Kidney epithelial cell (primary cell): ENCODE measurements at regions not wholly inside any gene's neighbourhood (a gene's known extent, or its start where the extent isn't known, plus 50 kb on each side); places are given as distances from the start of the nearest gene placed in this dataset.

Source experiments
- DNase-seq: peaks from one replicate; pipeline ENCODE4 v3.0.0-alpha.2; 2010; ENCODE audit warnings: low read depth
- H3K27me3 ChIP-seq: 2 replicates; pipeline ENCODE4 v1.6.0; 2011; ENCODE audit warnings: low read length; ENCODE audit not compliant: control insufficient read depth, insufficient read depth
- H3K36me3 ChIP-seq: 2 replicates; pipeline ENCODE4 v1.5.1; 2011; ENCODE audit warnings: low read length; ENCODE audit not compliant: control insufficient read depth, insufficient read depth
- H3K4me3 ChIP-seq: 2 replicates; pipeline ENCODE4 v1.5.1; 2011; ENCODE audit warnings: low read depth, mild to moderate bottlenecking, control low read depth, low read length
- CTCF ChIP-seq: IDR thresholded peaks from 2 replicates; pipeline ENCODE4 v1.5.1; 2011; ENCODE audit warnings: mild to moderate bottlenecking, moderate library complexity, low read length, control low read depth, inconsistent platforms; ENCODE audit not compliant: insufficient read depth, poor library complexity, severe bottlenecking

GRCh38 chr1:233790662-233791371 lies 113.7 kb upstream of the SLC35F3 start:
- Histone ChIP-seq H3K4me3 (no peak overlapping the region), H3K36me3 (no peaks in the 10 kb centered on the region), H3K27me3 (no peaks in the 10 kb centered on the region)
- peak; percentile 42 for DNase-seq
- peak; percentile 92 for TF ChIP-seq CTCF

- H3K36me3 ChIP-seq: no peaks in the 10 kb centered on the region
- no peak overlapping the region for H3K4me3 ChIP-seq
- H3K27me3 ChIP-seq: no peaks in the 10 kb centered on the region
- no peak for DNase-seq
- no peak for TF ChIP-seq CTCF
Observed at GRCh38 chr1:233791372-233791703, 113.1 kb upstream of the SLC35F3 start.

- no peak for DNase-seq
- H3K36me3 ChIP-seq: no peaks in the 10 kb centered on the region
- H3K4me3 ChIP-seq: no peak overlapping the region
- TF ChIP-seq CTCF: no peak
- H3K27me3 ChIP-seq: no peaks in the 10 kb centered on the region
Observed at GRCh38 chr1:233791721-233792120, 112.8 kb upstream of the SLC35F3 start.

DNA sequence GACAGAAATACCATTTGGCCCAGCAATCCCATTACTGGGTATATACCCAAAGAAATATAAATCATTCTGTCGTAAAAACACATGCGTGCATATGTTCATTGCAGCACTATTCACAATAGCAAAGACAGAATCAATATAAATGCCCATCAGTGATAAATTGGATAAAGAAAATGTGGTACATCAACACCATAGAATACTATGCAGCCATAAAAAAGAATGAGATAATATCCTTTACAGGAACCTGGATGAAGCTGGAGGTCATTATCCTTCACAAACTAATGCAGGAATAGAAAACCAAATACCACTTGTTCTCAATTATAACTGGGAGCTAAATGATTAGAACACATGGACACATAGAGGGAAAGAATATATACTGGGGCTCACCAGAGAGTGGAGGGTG lies 109.6 kb upstream of the SLC35F3 start:
- no peak overlapping the region for H3K4me3 ChIP-seq
- no peak for TF ChIP-seq CTCF
- no peak for DNase-seq
- H3K27me3 ChIP-seq: no peaks in the 10 kb centered on the region
- no peaks in the 10 kb centered on the region for H3K36me3 ChIP-seq

- TF ChIP-seq CTCF: no peak
- H3K27me3 ChIP-seq: no peaks in the 10 kb centered on the region
- no peak for DNase-seq
- H3K4me3 ChIP-seq: no peak overlapping the region
- H3K36me3 ChIP-seq: no peaks in the 10 kb centered on the region
Observed at GRCh38 chr1:233796146-233796783, 108.2 kb upstream of the SLC35F3 start.

DNA sequence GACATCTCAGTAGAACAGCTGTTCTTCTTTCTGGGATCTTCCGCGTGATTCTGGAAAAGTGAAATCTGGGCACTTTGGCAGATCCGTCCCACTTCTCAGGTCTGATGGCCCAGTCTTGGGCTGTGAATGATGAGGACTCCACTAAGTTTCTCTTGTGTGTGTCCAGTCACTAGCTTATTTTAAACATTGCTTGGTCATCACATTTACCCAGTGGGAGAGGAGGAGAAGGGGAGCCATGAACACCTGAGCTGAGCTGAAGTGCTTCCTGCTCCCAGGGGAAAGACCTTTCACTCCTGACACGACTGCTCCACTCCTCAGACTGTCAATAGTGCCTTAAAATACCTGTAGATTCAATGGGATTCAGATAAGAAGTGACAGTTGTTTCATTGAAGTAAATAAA lies 101.9 kb upstream of the SLC35F3 start:
- no peak for TF ChIP-seq CTCF
- no peak for DNase-seq
- Histone ChIP-seq H3K36me3 (no peaks in the 10 kb centered on the region), H3K4me3 (no peak overlapping the region), H3K27me3 (no peaks in the 10 kb centered on the region)
